ENCODE measurements at regions not wholly inside any gene's neighbourhood (a gene's known extent, or its start where the extent isn't known, plus 50 kb on each side); places are given as distances from the start of the nearest gene placed in this dataset.

DNA sequence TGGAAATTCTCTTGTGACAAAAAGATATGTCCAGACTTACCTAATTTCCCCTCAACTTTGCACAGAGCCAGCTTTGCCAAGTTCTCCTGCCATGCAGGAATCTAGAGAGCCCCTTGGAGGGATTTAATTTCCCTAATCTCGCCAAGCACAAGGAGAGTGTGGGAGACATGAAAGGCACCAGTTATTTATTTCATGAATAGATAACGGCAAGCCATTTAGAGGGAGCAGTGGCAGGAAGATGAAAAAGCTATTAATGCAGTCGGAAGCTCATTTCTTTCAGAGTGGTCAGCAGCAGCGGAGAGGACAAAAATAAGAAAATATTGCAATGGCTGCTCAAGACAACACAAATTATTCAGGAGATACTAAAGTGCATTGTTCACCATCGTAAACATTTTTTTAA lies 150.9 kb upstream of the WSCD2 start:
- no peak for DNase-seq (ENCODE audit: low spot score)

DNA sequence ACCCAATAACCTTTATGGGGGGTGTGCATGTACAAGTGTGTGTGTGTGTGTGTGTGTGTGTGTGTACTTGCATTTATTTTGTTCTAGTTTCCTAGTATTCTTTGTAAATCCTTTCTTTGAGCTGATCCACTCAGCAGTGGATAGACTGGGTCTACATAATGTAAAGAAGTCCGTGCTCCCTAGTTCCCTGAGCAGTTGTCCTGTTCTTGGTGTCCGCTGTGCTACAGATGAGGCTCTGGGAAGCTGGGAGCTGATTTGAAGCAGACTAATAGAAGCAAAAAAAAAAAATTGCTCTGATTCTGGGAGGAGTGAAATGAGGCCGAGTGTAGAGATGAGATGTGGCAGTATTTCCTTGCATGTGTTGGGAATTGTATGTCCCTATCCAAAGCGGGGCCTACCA lies 150.4 kb upstream of the WSCD2 start:
- no peak for DNase-seq (ENCODE audit: low spot score)

DNA sequence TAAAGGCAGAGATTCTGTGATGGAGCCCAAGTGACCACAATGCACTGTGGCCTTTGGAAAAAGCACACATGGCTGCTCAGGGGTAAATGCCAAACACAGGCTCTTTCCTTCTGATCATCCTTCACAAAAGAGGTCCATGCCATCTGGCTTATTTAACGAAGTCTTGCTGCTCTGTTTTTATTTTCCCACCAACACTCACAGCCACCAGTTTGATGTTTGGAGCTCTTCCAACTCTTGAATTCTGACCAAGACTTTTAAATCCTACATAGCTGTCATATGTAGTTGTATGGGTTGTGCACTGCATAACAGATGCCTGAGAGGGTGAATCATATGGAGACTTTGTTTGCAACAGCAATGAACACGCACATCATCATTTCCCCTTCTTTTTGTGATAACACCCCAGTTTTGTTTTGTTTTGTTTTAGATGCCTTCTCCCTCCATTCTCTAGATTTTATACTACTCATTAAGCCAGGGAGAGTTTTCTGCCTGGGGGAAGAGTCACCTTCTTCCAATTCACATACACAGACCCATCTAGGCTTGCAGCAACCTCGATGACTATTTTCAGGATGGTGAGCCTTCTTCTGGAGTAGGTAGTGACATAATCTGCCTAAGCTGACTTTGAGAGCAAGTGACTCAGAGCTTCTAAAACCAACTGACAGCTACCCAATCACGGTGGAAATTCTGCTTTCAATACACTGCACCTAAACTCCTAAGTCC lies 145.2 kb upstream of the WSCD2 start:
- peak; percentile 12 for DNase-seq (ENCODE audit: low spot score)

DNA sequence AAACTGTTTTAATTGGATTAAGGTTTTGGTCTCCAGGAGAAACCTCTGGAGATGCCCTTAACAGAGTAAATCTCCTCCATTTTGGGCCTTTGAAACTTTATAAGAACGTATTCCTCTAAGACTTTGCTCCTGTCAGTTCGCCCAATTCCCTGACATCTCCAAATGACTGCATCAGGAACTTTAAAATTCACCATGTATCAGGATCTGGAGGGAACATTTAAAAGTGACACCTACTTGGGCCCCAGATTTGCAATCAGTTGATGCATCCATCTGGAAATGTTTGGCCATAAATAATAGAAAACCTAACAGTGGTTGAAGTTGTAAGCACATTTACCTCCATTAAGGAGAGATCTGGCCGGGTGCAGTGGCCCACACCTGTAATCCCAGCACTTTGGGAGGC lies 144.1 kb upstream of the WSCD2 start:
- DNase-seq (ENCODE audit: low spot score) = no peak

DNA sequence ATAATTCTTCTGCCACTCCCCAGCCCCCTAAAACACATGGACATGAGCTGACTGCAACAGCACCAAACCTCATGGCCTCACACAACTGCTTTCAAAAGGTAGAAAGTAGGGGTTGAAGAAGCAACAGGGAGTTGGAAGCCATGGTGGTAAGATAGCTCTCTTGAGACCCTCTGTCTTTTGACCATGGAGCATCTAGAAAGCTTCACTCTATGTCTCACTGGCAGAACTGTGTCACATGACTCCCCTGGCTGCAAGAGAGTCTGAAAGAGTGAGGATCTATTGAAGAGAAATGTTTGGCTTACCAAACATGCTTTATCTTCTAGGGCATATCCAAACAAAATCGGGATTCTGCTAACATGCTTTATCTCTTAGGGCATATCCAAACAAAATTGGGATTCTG lies 142.9 kb upstream of the WSCD2 start:
- no peak for DNase-seq (ENCODE audit: low spot score)

DNA sequence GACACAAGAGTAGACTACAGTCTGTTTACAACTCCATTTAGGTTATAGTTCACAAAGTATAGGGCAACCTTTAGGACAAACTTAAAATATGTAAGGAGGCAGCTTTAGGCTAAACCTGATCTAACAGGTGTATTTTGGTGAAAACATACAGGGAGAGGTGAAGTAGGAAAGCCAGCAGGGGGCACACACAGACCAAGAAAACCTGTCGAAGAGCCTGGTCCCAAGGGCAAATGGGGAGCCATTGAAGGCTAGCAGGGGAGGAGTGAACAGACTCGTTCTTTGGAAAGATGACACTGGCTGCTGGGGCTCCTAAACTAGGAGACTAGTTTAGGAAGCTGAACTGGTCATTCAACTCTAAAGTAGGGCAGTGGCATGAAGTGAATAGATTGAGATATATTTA lies 138.8 kb upstream of the WSCD2 start:
- DNase-seq (ENCODE audit: low spot score) = peak; percentile 9

DNA sequence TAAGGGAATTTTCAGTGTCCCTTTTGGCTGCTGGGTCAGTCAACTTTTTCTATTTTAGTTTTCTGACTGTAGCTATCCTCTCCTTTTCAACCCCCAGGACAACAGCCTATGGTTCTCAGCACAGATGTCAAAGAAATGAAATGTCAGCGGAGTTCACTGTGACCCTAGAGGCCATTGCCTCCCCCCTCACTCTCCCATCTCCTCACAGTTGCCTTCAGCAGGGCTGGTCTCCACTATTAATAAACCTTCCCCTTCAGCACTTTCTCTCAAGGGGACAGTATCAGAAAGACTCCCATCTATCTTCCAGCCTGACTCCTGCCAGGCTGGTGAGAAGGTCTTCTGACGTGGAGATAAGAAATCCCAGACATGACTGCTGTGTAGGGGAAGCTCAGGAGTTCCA lies 137.1 kb upstream of the WSCD2 start:
- DNase-seq (ENCODE audit: low spot score) = no peak

DNA sequence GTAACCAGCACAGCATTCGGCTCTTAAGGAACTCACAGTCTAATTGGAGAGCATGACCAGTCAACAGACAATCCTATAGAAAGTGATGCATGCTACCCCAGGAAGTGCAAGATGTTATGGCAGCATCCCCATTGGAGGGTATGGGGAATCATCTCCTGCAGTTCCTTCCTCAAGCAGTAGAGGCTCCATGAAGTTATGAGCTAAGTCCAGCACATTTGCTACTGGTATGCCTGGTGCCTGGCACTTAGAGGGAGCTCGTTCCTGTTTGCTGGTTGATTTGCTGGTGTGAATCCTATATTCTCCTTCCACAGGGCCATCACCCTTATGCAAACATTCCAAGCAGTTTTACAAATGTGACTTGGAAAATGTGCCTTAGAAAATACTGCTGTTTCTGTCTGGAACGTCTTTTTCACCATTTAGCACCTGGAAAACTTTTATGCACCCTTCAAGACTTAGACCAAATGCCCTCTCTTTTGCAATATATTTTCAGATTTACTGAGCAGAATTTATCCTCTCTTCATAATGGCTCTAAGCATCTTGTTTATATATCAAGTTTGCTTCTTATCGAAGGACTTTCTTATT lies 136.1 kb upstream of the WSCD2 start:
- DNase-seq (ENCODE audit: low spot score) = peak; percentile 83

DNA sequence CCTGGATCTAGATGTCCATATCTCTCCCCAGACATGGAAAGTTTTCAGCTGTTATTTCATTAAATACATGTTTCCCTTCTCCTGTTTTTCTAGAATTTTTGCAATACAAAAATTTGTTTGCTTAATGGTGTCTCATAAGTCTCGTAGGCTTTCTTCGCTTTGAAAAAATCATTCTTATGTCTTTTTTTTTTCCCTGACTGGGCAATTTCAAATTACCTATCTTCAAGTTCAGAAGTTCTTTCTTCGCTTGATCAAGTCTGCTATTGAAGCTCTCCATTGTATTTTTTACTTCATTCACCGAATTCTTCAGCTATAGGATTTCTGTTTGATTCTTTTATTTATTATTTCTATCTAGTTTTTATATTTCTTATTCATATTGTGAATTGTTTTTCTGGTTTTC lies 130.2 kb upstream of the WSCD2 start:
- DNase-seq (ENCODE audit: low spot score) = no peak

DNA sequence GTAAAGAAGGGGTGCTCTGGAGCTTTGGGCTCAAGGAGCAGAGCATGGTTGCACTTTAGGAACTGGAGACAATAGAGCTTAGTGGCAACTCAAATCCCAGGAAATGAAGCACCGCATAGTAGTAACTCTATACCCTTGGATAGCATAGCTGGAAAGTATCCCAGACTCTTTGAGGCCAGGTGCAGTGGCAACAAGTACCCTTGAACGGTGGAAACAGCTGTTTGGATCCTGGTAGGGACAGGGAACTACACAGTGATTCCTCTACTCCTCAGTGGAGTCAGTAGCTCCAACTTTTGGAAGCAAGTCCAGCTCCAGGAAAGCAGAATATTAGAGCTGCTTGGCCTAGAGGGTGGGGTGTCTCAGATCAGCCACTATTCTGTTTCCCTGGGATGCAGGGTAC lies 129.0 kb upstream of the WSCD2 start:
- no peak for DNase-seq (ENCODE audit: low spot score)

DNA sequence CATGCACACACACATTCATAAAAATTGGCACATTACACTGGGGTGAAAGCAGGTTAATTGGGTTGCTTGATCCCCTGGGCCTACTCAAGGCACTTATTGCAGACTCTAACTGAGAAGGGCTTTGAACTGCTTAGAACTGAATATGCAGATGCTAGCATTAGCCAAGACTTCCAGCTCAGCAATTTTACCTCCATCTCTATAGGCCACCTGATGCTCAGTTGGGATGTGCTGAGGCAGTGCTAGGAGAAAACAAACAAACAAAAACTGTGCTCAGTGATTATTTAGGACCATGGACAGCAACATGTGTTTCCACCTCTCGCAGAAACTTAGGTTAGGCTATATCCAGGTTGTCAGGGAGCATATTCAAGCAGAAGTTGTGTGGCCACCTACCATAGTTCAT lies 124.8 kb upstream of the WSCD2 start:
- peak; percentile 25 for DNase-seq (ENCODE audit: low spot score)

DNA sequence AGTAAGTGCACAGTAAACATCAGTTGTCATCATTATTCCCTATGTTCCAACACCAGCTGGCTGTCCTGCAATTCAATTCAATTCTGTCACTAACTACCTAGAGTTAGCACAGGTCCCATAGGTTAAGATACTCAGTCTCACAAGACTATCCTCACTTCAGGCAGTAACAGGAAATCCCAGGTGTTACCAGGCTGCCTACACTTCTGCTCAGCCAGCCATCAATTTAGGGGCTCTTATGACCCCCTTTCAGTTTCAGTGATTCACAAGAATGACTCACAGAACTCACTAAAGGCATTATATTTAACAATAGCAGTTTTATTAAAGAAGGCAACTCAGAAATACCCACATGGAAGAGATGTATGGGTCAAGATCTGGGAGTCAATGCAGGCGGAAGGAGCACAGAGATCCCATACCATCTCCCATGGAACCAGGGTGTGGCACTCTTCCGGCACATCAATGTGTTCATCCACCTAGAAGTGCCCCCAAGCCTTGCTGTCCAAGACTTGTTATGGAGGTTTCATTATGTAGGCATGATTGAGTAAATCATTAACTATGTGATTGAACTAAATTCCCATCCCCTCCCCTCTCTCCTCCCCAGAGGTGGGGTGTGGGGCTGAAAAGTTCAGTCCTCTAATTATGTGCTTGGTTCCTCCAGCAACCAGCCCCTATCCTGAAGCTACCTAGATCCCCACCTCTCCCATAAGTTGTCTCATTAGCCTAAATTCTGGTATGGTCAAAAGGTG lies 120.8 kb upstream of the WSCD2 start:
- no peak for DNase-seq (ENCODE audit: low spot score)

DNA sequence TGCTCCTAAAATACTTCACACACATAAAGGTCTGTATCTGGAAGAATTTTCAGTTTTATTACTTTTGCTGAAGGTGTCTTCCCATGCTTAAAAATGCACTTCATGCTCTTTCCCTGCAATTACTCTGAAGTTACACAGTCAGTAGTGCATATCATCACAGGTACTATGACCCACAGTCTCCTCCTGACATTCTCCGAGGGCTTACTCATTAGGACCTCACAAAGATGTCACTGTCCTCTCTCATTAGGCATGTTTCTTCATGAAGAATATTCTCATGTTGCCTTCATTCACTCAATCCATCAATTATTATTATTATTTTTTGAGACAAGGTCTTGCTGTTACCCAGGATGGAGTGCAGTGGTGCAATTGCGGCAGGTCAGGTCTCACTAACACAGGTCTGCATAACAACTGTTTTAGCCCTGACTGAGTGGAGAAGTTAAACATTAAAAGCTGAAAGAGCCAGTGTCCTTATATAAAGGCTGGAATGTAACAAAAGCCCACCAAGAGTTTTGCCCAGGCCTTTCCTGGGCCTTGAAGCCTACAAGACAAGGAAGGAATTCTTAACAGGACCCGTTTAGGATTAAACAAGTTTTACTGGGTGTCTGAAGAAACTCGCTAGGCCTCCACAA lies 119.5 kb upstream of the WSCD2 start:
- no peak for DNase-seq (ENCODE audit: low spot score)

DNA sequence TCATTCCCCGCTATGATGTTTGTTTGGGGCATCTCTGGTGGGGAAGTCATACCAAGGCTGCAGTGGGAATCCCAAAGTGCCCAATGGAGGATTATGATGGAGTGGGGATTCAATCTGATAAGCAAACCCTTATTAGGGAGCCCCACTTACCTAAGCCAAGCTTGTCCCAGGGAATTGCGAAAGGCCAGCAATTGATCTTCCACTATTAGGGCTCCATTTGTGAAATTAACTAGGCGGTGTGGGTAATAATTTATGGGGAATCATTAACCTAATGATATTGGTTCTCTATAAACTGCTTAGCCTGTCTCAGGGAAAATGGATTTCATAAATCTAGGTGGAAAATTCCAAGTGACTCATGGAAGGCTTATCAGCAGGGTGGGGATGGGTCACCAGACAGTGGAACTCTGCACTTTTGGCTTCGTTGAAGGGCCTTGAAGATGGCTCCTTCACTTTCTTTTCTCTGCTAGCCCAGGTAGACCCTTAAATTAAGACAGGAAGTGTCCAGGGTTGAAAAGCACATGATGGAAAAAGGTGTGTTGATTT lies 113.0 kb upstream of the WSCD2 start:
- no peak for DNase-seq (ENCODE audit: low spot score)

DNA sequence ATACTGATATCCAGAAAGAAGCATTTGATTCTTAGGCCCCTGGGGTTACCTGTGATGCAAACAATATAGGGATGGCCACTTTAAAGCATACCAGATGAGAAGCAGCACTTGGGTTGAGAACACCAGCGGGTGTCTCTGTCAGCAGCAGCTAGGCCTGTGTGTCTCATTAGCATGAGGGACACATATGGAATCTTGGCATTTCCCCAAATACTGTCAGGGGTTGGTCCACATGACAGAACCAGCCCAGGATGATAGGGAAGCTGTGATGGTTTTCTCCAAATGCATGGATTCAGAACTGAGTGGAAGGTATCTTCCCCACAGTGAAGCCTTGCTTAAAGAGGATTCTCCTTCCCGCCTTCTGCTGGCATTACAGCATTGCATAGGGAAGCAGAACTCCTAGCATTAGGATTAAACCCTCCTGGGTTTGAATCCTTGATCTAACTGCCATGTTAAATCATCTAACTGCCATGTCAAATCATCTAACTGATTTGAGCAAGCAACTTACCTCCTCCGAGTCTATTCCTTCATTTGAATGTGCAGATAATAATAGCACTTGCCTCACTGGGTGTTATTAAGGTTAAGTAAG lies 111.5 kb upstream of the WSCD2 start:
- no peak for DNase-seq (ENCODE audit: low spot score)

DNA sequence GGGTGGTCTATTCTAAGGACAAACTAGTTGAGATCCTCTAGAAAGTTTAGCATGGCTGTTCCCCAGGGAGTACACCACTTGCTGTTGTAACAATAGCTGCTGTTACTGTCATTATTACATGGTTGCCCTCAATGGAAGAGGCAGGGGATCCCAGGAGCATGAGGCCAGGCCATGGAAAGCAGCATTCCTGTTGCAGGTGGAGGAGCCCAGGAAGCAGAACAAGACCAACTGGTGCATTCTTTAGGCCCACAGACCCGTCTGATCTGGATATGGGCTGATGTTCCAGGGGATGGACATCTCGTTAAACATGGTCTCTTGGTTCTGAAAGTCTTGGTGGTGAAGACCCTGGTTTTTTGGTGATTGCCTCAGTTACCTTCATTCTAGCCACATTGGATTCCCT lies 109.2 kb upstream of the WSCD2 start:
- no peak for DNase-seq (ENCODE audit: low spot score)

DNA sequence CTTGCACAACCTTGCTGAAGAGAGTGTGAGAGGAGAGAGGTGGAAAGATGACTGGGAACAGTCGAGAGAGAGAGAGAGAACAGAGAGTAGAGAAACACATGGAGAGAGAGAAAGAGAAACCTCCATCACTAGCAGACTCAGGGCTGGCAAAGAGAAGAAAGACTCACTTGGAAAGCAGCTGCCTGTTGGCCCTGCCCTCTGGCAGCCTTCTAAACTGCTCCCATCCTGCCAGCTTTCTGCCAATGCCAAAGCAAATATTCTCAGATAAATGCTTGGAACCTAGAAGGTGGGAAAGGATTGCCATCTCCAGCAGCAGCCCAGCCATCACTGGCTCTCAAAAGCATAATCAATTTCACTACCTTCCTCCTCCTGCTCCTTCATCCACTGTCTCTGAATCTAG lies 107.9 kb upstream of the WSCD2 start:
- DNase-seq (ENCODE audit: low spot score) = no peak

DNA sequence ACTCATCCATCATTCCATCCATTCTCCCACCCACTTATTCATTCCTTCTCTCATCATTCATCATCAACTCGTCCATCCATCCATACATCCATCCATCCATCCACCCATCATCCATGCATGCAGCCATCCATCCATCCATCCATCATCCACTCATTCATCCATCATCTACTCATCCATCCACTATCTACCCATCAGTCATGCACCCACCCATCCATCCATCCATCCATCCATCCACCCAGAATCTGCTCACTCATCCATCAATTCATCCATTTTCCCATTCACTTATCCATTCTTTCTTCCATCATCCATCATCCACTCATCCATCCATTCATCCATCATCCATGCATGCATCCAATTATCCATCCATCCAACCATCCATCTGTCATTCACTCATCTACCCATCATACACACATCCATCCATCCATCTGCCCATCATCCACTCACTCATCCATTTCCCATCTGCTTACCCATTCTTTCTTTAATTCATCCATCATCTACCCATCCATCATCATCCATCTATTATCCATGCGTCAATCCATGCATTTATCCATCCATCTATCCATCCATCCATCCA lies 107.1 kb upstream of the WSCD2 start:
- no peak for DNase-seq (ENCODE audit: low spot score)

DNA sequence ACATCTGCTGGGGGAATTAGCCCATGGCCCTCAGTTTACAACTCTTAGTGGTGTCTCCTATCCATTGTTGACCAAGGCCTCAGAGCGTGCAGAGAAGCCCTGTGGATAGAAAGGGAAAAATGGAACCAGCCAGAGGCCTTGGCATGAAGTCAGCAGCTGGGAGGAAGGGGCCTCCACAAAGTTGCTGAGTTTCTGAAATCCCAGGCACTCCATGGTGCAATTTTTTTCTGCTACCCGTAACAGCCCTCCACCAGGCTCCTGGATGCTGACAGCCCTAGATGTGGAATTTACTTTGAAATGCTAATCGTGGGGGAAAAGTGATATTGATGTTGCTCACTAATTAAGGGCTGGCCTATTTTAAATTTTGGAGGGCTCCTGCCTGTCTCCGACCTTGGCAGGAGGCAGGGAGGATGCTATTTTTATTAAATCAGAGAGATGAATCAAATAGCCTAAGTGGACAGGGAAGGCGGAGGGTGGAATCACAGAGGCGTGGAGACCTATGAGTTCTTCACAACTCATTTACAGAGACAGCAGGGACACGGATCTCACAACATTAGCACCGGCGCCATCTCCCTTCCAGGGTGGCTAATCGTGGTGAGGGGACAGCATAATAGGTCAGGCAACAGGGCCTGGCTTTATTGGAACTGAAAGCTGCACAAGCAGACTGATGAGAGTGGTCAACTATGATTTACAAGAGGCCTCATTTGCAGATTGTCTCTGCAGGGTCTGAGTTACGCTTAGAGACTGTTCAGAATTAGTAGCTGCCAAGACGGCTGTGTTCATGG lies 99.8 kb upstream of the WSCD2 start:
- no peak for DNase-seq (ENCODE audit: low spot score)

DNA sequence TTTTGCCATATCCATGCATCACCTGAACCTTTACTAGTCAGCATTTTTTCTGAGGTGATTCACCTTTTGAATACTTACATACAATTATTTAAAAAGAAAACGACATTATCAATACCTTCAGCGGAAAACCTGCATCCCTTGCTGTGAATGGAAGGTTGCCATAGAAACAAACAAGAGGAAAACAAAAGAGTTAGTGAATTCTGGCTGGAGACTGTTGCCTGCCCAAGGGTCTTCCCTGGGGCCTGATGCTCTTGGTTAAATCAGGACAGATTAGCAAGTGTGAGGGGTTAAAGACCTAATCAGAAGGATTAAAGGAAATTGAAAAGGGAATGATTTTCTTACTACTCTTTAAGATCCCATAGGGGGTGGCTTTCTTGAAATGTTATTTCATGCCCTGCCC lies 96.0 kb upstream of the WSCD2 start:
- DNase-seq (ENCODE audit: low spot score) = no peak

DNA sequence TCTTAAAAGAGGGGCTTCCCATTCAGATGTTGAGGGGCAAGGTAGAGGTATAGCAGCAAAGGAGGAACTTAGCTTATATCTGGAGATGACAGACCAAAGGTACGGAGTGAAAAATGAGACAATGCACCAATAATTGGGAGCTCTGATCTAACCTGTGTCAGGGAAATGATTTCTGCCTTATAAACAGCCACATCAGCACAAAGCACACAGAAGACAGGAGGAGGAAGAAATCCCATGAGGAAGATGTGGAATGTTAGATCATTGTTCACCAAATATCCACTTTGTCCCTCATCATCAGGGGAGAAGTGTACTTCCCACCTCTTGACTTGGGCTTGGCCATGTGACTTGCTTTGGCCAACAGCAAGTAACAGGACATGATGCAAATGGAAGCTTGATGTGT lies 93.7 kb upstream of the WSCD2 start:
- DNase-seq (ENCODE audit: low spot score) = no peak

All from RKO (cell line).